CD14-positive monocyte (primary cell): ENCODE measurements at regions not wholly inside any gene's neighbourhood (a gene's known extent, or its start where the extent isn't known, plus 50 kb on each side); places are given as distances from the start of the nearest gene placed in this dataset.

Source experiments
- DNase-seq, 3 donors: peaks; one replicate each; pipeline ENCODE4 v3.0.0-alpha.2; 2011 to 2022
- H2AFZ ChIP-seq: 2 replicates; pipeline ENCODE4 v1.6.0; 2012; ENCODE audit warnings: mild to moderate bottlenecking, low read depth, low read length, inconsistent platforms; ENCODE audit not compliant: insufficient read depth, poor library complexity, severe bottlenecking
- H3K27ac ChIP-seq, 2 donors: 1 replicate in 1 of 2; 2 replicates in 1 of 2; pipeline ENCODE4 v1.5.1; 2012 to 2013; ENCODE audit warnings: low read length in 2 of 2, control low read depth in 1 of 2, inconsistent platforms in 1 of 2, low read depth in 1 of 2, mild to moderate bottlenecking in 1 of 2
- H3K27me3 ChIP-seq, 2 donors: one replicate each; pipeline versions ENCODE4 v1.6.0 to v1.6.1; 2011 to 2013; ENCODE audit warnings: low read length in 2 of 2; ENCODE audit not compliant: control insufficient read depth in 2 of 2, insufficient read depth in 2 of 2
- H3K36me3 ChIP-seq, 2 donors: replicated peaks in 1 of 2; 1 replicate in 1 of 2; 2 replicates in 1 of 2; pipeline versions ENCODE4 v1.5.1 to v1.6.1; 2012 to 2013; ENCODE audit warnings: low read length in 2 of 2, control low read depth in 1 of 2, inconsistent platforms in 1 of 2, mild to moderate bottlenecking in 1 of 2; ENCODE audit not compliant: insufficient read depth in 2 of 2, control insufficient read depth in 1 of 2
- H3K4me1 ChIP-seq, 2 donors: 1 replicate in 1 of 2; 2 replicates in 1 of 2; pipeline versions ENCODE4 v1.5.1 to v1.6.1; 2012 to 2013; ENCODE audit warnings: low read length in 2 of 2, control low read depth in 1 of 2, inconsistent platforms in 1 of 2, mild to moderate bottlenecking in 1 of 2, moderate library complexity in 1 of 2; ENCODE audit not compliant: insufficient read depth in 2 of 2, control insufficient read depth in 1 of 2
- H3K4me2 ChIP-seq: replicated peaks from 2 replicates; pipeline ENCODE3; 2012; ENCODE audit warnings: low read length, moderate library complexity, mild to moderate bottlenecking; ENCODE audit not compliant: poor library complexity, severe bottlenecking; ENCODE audit errors: extremely low read depth
- H3K4me3 ChIP-seq, 3 experiments: fragments of 200-600 bp in 1 of 3; sonication (generic) in 1 of 3; replicated peaks in 1 of 3; 1 replicate in 2 of 3; 2 replicates in 1 of 3; pipeline ENCODE4 v1.5.1; 2011 to 2013; ENCODE audit warnings: low read length in 3 of 3, mild to moderate bottlenecking in 3 of 3, control low read depth in 2 of 3, low read depth in 2 of 3, inconsistent platforms in 1 of 3, moderate library complexity in 1 of 3
- H3K79me2 ChIP-seq: 2 replicates; pipeline ENCODE4 v1.6.0; 2012; ENCODE audit warnings: mild to moderate bottlenecking, control low read depth, inconsistent platforms, low read length, moderate library complexity; ENCODE audit not compliant: insufficient read depth
- H3K9ac ChIP-seq: 2 replicates; pipeline ENCODE4 v1.6.0; 2017; ENCODE audit warnings: low read length, mild to moderate bottlenecking; ENCODE audit not compliant: insufficient read depth, poor library complexity, severe bottlenecking
- H3K9me3 ChIP-seq, 2 donors: replicated peaks in 1 of 2; 1 replicate in 1 of 2; 2 replicates in 1 of 2; pipeline versions ENCODE4 v1.5.1 to v1.6.1; 2012 to 2013; ENCODE audit warnings: low read length in 2 of 2, control low read depth in 1 of 2; ENCODE audit not compliant: control insufficient read depth in 1 of 2, insufficient read depth in 1 of 2
- H4K20me1 ChIP-seq: 2 replicates; pipeline ENCODE4 v1.6.0; 2012; ENCODE audit warnings: mild to moderate bottlenecking, low read length, control low read depth, moderate library complexity; ENCODE audit not compliant: insufficient read depth
- H3K27ac Mint-ChIP-seq, 7 donors: one replicate each; pipeline ENCODE4 v1.8.0; 2020; ENCODE audit warnings: mild to moderate bottlenecking in 7 of 7, mixed read lengths in 7 of 7, moderate library complexity in 6 of 7, inconsistent platforms in 2 of 7
- H3K27me3 Mint-ChIP-seq, 3 donors: one replicate each; pipeline ENCODE4 v1.8.0; 2021 to 2022; ENCODE audit warnings: low read depth in 3 of 3, mild to moderate bottlenecking in 3 of 3, mixed read lengths in 3 of 3, moderate library complexity in 3 of 3, inconsistent platforms in 1 of 3
- H3K36me3 Mint-ChIP-seq, 2 donors: one replicate each; pipeline ENCODE4 v1.8.0; 2020; ENCODE audit warnings: mixed read lengths in 2 of 2, inconsistent platforms in 1 of 2, mild to moderate bottlenecking in 1 of 2
- H3K4me1 Mint-ChIP-seq: one replicate; pipeline ENCODE4 v1.8.0; 2020; ENCODE audit warnings: mild to moderate bottlenecking, mixed read lengths
- H3K4me3 Mint-ChIP-seq, 2 donors: one replicate each; pipeline ENCODE4 v1.8.0; 2020; ENCODE audit warnings: mild to moderate bottlenecking in 2 of 2, mixed read lengths in 2 of 2, moderate library complexity in 1 of 2
- H3K9me3 Mint-ChIP-seq, 7 donors: one replicate each; pipeline ENCODE4 v1.8.0; 2020 to 2022; ENCODE audit warnings: mixed read lengths in 7 of 7, mild to moderate bottlenecking in 6 of 7, moderate library complexity in 6 of 7, inconsistent platforms in 2 of 7
- WGBS: methylation state at CpG from one replicate; pipeline ENCODE4 v1.1.5; 2013; ENCODE audit warnings: missing lambda C conversion rate; ENCODE audit not compliant: insufficient coverage; 5-methylcytosine and 5-hydroxymethylcytosine counted together
- intact Hi-C, 2 donors: fragments of 100-400 bp; cut with micrococcal nuclease; formaldehyde crosslinking; loops; one replicate each; pipeline versions ENCODE4 v1.15.0 to v1.15.1; 2023
- TF ChIP-seq, protein P1 (sequence below): fragments of 200-600 bp; IDR thresholded peaks from one replicate; pipeline ENCODE4 v1.8.0; 2022; ENCODE audit warnings: antibody characterized with exemption, mild to moderate bottlenecking

- Histone ChIP-seq H3K4me1 (no peaks in the 10 kb centered on the region), H3K4me2 (no peak overlapping the region), H3K36me3 (no peaks in the 10 kb centered on the region), H3K4me3 (no peak overlapping the region), H4K20me1 (no peaks in the 10 kb centered on the region), H3K9ac (no peak overlapping the region), H3K9me3 (no peaks in the 10 kb centered on the region), H3K79me2 (no peaks in the 10 kb centered on the region), H3K27ac (no peak overlapping the region), H3K27me3 (peaks cover 6 to 9% of the 10 kb centered on the region in 2 donors), H2AFZ (no peak overlapping the region)
- TF ChIP-seq, protein P1, sequence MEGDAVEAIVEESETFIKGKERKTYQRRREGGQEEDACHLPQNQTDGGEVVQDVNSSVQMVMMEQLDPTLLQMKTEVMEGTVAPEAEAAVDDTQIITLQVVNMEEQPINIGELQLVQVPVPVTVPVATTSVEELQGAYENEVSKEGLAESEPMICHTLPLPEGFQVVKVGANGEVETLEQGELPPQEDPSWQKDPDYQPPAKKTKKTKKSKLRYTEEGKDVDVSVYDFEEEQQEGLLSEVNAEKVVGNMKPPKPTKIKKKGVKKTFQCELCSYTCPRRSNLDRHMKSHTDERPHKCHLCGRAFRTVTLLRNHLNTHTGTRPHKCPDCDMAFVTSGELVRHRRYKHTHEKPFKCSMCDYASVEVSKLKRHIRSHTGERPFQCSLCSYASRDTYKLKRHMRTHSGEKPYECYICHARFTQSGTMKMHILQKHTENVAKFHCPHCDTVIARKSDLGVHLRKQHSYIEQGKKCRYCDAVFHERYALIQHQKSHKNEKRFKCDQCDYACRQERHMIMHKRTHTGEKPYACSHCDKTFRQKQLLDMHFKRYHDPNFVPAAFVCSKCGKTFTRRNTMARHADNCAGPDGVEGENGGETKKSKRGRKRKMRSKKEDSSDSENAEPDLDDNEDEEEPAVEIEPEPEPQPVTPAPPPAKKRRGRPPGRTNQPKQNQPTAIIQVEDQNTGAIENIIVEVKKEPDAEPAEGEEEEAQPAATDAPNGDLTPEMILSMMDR: peak; percentile 84
- Mint-ChIP-seq H3K36me3 (no peaks in the 10 kb centered on the region), H3K4me1 (no peaks in the 10 kb centered on the region), H3K9me3 (no peaks in the 10 kb centered on the region), H3K27me3 (peaks cover 7 to 24% (median 13%) of the 10 kb centered on the region in 3 donors), H3K4me3 (no peak overlapping the region), H3K27ac (no peak overlapping the region)
- peak; percentile 17 to 28 (median 24) for DNase-seq
- 8% methylated on average over 11 of the region's 13 CpGs for WGBS
- intact Hi-C loops: no loop called here
Observed at GRCh38 chr6:99868074-99868702, 125.8 kb downstream of the MCHR2 start.
